ENCODE measurements at regions not wholly inside any gene's neighbourhood (a gene's known extent, or its start where the extent isn't known, plus 50 kb on each side); places are given as distances from the start of the nearest gene placed in this dataset.

DNA sequence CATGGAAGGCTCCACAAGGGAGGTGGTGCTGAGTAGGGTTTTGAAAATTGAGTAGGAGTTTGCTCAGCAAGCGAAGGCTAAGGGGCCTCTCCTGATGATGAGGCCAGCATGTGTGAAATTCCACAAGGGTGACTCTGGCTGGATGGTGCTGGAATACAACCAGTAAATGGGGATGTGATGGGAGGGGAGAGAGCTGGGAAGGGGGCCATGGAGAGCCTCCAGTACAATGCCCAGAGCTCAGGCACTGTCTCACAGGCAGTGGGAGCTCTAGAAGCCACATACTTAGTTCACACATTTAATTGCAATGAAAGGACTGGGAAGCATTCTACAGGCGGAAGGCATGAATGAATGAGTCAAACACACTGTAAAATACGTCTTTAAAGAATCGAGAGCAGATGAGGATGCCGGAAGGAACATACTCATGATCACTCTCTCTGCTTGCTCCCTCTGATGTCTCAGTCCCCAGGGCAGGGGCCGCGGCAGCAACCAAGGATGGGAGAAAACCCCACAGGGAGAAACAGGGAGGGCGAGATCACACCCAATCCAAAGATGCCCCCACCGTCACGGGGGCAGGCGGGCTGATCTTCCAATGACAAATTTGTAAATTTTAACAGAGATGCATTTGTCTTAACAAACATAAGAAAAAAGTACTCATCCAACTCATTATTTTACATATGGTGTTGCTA, 261.0 kb downstream of the NSG2 start:
- no peak for FAIRE-seq
- no peak for TF ChIP-seq TAF1 (IDR thresholded peaks at IDR 0.05; ENCODE audit: borderline replicate concordance, low read depth, low read length)
- no peak for TF ChIP-seq POLR2AphosphoS5 (IDR thresholded peaks at IDR 0.05; ENCODE audit: low read depth, low read length)
- no peak for TF ChIP-seq POLR2A (IDR thresholded peaks at IDR 0.05; ENCODE audit: low read depth, low read length)
- no peak for DNase-seq (ENCODE audit: insufficient read length)

- FAIRE-seq (no peak), DNase-seq (ENCODE audit: insufficient read length) (no peak)
- TF ChIP-seq POLR2AphosphoS5 (IDR thresholded peaks at IDR 0.05; ENCODE audit: low read depth, low read length) (no peak), TAF1 (IDR thresholded peaks at IDR 0.05; ENCODE audit: borderline replicate concordance, low read depth, low read length) (no peak), POLR2A (IDR thresholded peaks at IDR 0.05; ENCODE audit: low read depth, low read length) (no peak)
Measured at GRCh38 chr5:174307031-174307408, 261.5 kb downstream of the NSG2 start.

DNA sequence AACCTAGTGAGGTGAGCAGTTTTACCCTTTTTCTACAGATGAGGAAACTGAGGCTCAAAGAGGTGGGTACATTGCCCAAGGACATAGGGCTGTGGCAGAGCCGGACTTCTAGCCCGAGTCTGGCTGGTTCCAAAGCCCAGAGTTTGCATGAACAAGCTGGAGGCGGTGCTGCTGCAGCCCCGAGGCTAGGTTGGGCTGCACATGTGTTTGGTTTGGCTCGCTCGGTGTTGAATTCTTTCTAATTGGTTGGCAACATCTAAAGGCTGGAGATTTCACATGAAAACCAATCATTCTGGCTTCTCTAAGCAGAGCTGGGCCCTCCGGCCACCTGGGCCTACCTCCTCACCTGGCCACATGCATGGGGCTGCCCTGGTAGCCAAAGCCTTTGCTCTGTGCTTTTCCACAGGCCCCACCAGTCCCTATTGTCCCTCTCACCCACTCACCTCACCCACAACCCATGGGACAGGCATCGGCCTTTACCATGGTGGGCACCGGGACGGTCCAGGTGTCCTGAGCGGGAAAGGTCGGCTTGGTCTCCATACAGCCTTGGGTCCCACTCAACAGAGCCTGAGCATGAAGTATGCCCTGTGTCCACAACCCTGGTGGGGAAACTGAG, 262.3 kb downstream of the NSG2 start:
- TF ChIP-seq POLR2AphosphoS5 (IDR thresholded peaks at IDR 0.05; ENCODE audit: low read depth, low read length) (no peak), TAF1 (IDR thresholded peaks at IDR 0.05; ENCODE audit: borderline replicate concordance, low read depth, low read length) (no peak), POLR2A (IDR thresholded peaks at IDR 0.05; ENCODE audit: low read depth, low read length) (no peak)
- DNase-seq (ENCODE audit: insufficient read length) (no peak), FAIRE-seq (no peak)

- FAIRE-seq = no peak
- no peak for TF ChIP-seq TAF1 (IDR thresholded peaks at IDR 0.05; ENCODE audit: borderline replicate concordance, low read depth, low read length)
- no peak for TF ChIP-seq POLR2A (IDR thresholded peaks at IDR 0.05; ENCODE audit: low read depth, low read length)
- TF ChIP-seq POLR2AphosphoS5 (IDR thresholded peaks at IDR 0.05; ENCODE audit: low read depth, low read length) = no peak
- DNase-seq (ENCODE audit: insufficient read length) = no peak
Measured at GRCh38 chr5:174309131-174309795, 263.8 kb downstream of the NSG2 start.

DNA sequence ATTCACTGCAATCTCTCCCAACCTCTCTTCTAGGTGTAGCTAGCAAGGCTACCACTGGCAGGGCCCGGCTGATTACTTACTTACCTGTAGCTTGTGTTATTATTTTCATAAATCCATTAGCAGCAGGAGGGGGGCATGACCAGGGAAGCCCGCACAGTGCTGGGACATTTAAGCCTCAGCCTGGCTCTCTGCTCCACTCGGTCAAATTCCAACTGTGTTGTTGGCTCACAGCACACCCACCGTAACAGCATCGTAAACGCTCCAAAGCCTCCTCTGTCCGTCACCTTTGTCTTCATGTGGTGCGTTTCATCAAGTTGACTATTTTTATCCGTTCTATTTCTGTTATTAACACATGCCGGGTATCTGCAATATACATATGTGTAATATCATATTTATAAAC, 264.7 kb downstream of the NSG2 start:
- TF ChIP-seq TAF1 (IDR thresholded peaks at IDR 0.05; ENCODE audit: borderline replicate concordance, low read depth, low read length) = no peak
- no peak for TF ChIP-seq POLR2AphosphoS5 (IDR thresholded peaks at IDR 0.05; ENCODE audit: low read depth, low read length)
- no peak for TF ChIP-seq POLR2A (IDR thresholded peaks at IDR 0.05; ENCODE audit: low read depth, low read length)
- FAIRE-seq = no peak

DNA sequence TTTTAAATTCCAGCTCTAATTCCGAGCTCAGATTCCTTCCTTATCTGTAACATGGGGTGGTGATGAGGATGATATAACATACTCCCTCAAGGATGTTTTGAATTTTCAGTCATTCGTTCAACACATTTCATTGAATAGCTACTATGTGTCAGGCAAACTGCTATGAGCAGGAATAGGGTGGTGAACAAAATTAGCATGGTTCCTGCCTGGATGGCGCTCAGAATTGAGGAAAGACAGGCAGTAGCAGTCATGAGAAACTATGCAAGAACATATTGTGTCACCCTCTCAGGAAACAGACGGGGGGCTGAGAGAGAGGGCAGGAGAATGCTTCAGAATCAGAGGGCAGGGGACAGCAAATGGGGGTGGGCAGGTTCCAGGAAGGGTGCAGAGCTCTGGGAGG, 265.2 kb downstream of the NSG2 start:
- no peak for FAIRE-seq
- TF ChIP-seq POLR2A (IDR thresholded peaks at IDR 0.05; ENCODE audit: low read depth, low read length) = no peak
- TF ChIP-seq POLR2AphosphoS5 (IDR thresholded peaks at IDR 0.05; ENCODE audit: low read depth, low read length) = no peak
- TF ChIP-seq TAF1 (IDR thresholded peaks at IDR 0.05; ENCODE audit: borderline replicate concordance, low read depth, low read length) = no peak
- DNase-seq (ENCODE audit: insufficient read length) = no peak

More for the DNA sequence above, 264.7 kb downstream of the NSG2 start:
- DNase-seq (ENCODE audit: insufficient read length) = no peak

- TF ChIP-seq TAF1 (IDR thresholded peaks at IDR 0.05; ENCODE audit: borderline replicate concordance, low read depth, low read length) (no peak), POLR2AphosphoS5 (IDR thresholded peaks at IDR 0.05; ENCODE audit: low read depth, low read length) (no peak), POLR2A (IDR thresholded peaks at IDR 0.05; ENCODE audit: low read depth, low read length) (no peak)
- FAIRE-seq (no peak), DNase-seq (ENCODE audit: insufficient read length) (no peak)
Measured at GRCh38 chr5:174311121-174311520, 265.6 kb downstream of the NSG2 start.

DNA sequence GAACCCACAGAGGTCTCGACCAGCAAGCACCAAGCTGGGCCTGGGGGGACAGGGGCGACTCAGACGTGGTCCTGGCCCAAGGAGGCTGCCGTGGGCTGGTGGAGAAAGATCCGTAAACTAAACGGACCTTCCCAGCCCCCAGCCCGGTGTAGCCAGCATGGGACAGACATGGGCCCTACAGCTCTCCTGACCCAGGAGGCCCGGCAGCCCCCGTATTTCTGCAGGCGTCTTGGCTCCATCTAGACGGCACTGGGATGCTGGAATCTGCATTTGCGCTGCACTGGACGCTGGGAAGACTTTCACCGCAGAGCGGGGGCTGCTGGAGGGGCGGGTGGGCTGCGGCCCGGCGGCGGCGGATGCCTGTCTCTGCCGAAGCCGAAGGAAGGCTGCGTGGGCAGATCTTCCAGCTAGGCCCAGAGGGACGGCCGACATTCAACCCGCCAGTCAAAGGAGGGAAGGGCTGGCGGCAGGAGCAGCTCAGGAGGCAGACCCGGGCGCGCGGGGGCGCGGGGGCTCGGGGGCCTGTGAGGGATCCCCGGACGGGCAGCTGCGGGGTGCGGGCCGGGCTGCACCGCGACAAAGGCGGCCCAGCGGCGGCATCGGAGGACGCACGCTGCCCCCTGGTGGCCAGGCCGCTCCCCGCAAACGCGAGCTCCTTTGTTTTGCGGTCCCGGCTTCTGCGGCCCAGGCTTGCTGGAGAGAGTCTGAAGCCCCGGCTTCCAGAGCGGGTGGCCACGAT, 266.2 kb downstream of the NSG2 start:
- DNase-seq (ENCODE audit: insufficient read length) = peak; percentile 82
- TF ChIP-seq POLR2A (IDR thresholded peaks at IDR 0.05; ENCODE audit: low read depth, low read length) (no peak), POLR2AphosphoS5 (IDR thresholded peaks at IDR 0.05; ENCODE audit: low read depth, low read length) (no peak), TAF1 (IDR thresholded peaks at IDR 0.05; ENCODE audit: borderline replicate concordance, low read depth, low read length) (no peak)
- peak; percentile 69 for FAIRE-seq

DNA sequence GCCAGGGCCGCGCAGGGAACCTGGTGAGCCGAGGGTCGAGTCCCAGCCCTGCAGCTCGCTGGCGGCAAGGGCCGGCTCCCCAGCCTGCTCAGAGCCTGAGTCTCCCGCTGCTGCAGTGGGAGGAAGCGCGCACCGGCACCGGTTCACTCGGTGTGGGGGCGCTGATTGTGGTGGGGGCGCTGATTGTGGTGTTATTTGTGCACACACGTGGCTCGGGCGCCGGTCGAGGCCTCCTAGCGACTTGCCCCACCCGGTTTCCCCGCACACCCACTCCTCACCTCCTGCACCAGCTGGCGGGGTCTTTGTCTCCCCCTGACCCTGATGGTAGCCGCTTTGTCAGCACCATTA, 266.7 kb downstream of the NSG2 start:
- TF ChIP-seq POLR2AphosphoS5 (IDR thresholded peaks at IDR 0.05; ENCODE audit: low read depth, low read length) = no peak
- TF ChIP-seq POLR2A (IDR thresholded peaks at IDR 0.05; ENCODE audit: low read depth, low read length) = no peak
- no peak for TF ChIP-seq TAF1 (IDR thresholded peaks at IDR 0.05; ENCODE audit: borderline replicate concordance, low read depth, low read length)
- no peak for DNase-seq (ENCODE audit: insufficient read length)
- no peak for FAIRE-seq

DNA sequence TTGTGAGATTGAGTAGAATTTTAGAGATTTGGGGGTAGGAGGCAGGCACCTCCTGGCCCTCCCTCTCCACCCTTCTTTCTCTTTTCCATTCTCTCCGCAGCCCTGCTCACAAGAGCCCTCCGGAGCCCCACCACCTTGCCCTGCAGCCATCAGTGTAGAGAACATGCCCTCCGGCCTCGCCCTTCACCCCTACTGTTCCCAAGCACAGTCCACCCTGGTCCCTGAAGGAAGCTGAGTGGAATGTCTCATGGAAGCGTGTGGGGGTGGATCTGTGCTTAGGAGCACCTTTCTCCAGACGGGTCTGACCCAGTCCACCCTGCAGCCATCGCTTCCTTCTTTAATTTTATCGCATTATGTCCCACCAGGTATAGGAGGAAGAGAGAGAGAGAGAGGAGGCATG, 267.1 kb downstream of the NSG2 start:
- DNase-seq (ENCODE audit: insufficient read length) (no peak), FAIRE-seq (no peak)
- TF ChIP-seq POLR2A (IDR thresholded peaks at IDR 0.05; ENCODE audit: low read depth, low read length) (no peak), TAF1 (IDR thresholded peaks at IDR 0.05; ENCODE audit: borderline replicate concordance, low read depth, low read length) (no peak), POLR2AphosphoS5 (IDR thresholded peaks at IDR 0.05; ENCODE audit: low read depth, low read length) (no peak)

DNA sequence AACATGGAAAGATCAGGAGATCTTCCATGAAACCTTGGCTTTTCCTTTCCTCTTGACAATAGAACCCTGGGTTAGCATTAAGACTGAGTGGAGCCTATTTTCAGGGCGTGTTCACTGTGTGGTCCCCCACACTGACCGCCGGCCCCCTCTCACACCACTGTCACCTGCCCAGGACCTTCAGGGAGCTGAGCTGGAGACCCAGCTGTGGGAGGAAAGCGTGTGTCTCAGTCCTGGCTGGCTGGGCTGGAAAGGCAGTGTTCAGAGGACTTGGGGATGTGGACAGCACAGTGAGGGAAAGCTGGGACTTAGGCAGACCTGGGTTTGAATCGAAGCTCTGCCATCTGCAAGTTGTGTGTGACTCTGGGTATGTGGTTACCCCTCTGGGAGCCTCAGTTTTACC, 268.1 kb downstream of the NSG2 start:
- DNase-seq (ENCODE audit: insufficient read length) = no peak
- TF ChIP-seq POLR2AphosphoS5 (IDR thresholded peaks at IDR 0.05; ENCODE audit: low read depth, low read length) = no peak
- TF ChIP-seq POLR2A (IDR thresholded peaks at IDR 0.05; ENCODE audit: low read depth, low read length) = no peak
- TF ChIP-seq TAF1 (IDR thresholded peaks at IDR 0.05; ENCODE audit: borderline replicate concordance, low read depth, low read length) = no peak
- FAIRE-seq = no peak

All from GM12892 (cell line).